Thyroid gland (tissue), 4 donors: ENCODE measurements at regions not wholly inside any gene's neighbourhood (a gene's known extent, or its start where the extent isn't known, plus 50 kb on each side); places are given as distances from the start of the nearest gene placed in this dataset.

Experiments
- CTCF ChIP-seq, 6 experiments: fragments of 200-600 bp in 3 of 6; fragments of 450-650 bp in 3 of 6; sonication (generic) in 3 of 6; IDR thresholded peaks; one replicate each; pipeline ENCODE4 v1.5.1; 2016 to 2019; ENCODE audit warnings: antibody characterized with exemption in 6 of 6, mild to moderate bottlenecking in 2 of 6, inconsistent platforms in 1 of 6, moderate library complexity in 1 of 6
- POLR2A ChIP-seq, 2 donors: fragments of 450-650 bp; IDR thresholded peaks; one replicate each; pipeline ENCODE4 v1.6.1; 2017; ENCODE audit warnings: antibody characterized with exemption in 2 of 2, mild to moderate bottlenecking in 2 of 2, moderate library complexity in 1 of 2

DNA sequence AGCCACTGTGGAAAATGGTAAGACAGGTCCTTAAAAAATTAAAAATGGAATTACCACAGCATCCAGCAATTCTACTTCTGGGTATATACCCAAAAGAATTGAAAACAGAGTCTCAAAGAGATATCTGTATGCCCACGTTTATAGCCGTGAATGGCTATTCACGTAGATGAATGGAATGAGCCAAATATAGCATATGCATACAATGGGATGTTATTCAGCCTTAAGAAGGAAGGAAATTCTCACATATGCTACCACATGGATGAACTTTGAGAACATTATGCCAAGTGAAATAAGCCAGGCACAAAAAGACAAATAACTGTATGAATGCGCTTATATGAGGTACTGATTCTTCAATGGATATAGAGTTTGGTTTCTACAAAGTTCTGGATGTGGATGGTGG lies 134.5 kb upstream of the KCNE2 start:
- TF ChIP-seq CTCF (IDR thresholded peaks at IDR 0.05): no peak
- no peak for TF ChIP-seq POLR2A (IDR thresholded peaks at IDR 0.05)
